BE2C (cell line): ENCODE measurements at regions not wholly inside any gene's neighbourhood (a gene's known extent, or its start where the extent isn't known, plus 50 kb on each side); places are given as distances from the start of the nearest gene placed in this dataset.

Experiments
- DNase-seq: peaks from one replicate; pipeline ENCODE4 v3.0.0-alpha.2; 2020
- H3K27me3 ChIP-seq: fragments of 250-450 bp; sonication (Bioruptor Pico); 2 replicates; pipeline ENCODE4 v1.5.1; 2020; ENCODE audit warnings: mild to moderate bottlenecking
- H3K36me3 ChIP-seq: fragments of 250-450 bp; sonication (Bioruptor Pico); 2 replicates; pipeline ENCODE4 v1.5.1; 2020; ENCODE audit warnings: mild to moderate bottlenecking
- H3K4me1 ChIP-seq: fragments of 250-450 bp; sonication (Bioruptor Pico); 2 replicates; pipeline ENCODE4 v1.5.1; 2020
- H3K4me3 ChIP-seq: 2 replicates; pipeline ENCODE4 v1.5.1; 2011; ENCODE audit warnings: low read depth, low read length
- H3K9me3 ChIP-seq: fragments of 250-450 bp; sonication (Bioruptor Pico); 2 replicates; pipeline ENCODE4 v1.5.1; 2020
- CTCF ChIP-seq: IDR thresholded peaks from 2 replicates; pipeline ENCODE4 v1.5.1; 2012; ENCODE audit warnings: mild to moderate bottlenecking, low read depth, low read length

- no peaks in the 10 kb centered on the region for H3K9me3 ChIP-seq
- H3K27me3 ChIP-seq: no peaks in the 10 kb centered on the region
- no peak for DNase-seq
- no peak overlapping the region for H3K4me3 ChIP-seq
- TF ChIP-seq CTCF: no peak
- H3K4me1 ChIP-seq: peaks cover 15% of the 10 kb centered on the region
- H3K36me3 ChIP-seq: no peaks in the 10 kb centered on the region
Measured at GRCh38 chr14:104392396-104393198, 187.0 kb upstream of the C14orf180 start.

- Histone ChIP-seq H3K4me3 (no peak overlapping the region), H3K36me3 (no peaks in the 10 kb centered on the region), H3K4me1 (peaks cover 15% of the 10 kb centered on the region), H3K9me3 (no peaks in the 10 kb centered on the region), H3K27me3 (no peaks in the 10 kb centered on the region)
- DNase-seq: peak; percentile 13
- no peak for TF ChIP-seq CTCF
Measured at GRCh38 chr14:104393199-104393897, 186.2 kb upstream of the C14orf180 start.

- Histone ChIP-seq H3K9me3 (no peaks in the 10 kb centered on the region), H3K36me3 (no peaks in the 10 kb centered on the region), H3K4me3 (no peak overlapping the region), H3K27me3 (no peaks in the 10 kb centered on the region), H3K4me1 (peaks cover 15% of the 10 kb centered on the region)
- peak; percentile 87 for DNase-seq
- TF ChIP-seq CTCF: no peak
Measured at GRCh38 chr14:104393898-104394381, 185.6 kb upstream of the C14orf180 start.

- Histone ChIP-seq H3K27me3 (no peaks in the 10 kb centered on the region), H3K9me3 (no peaks in the 10 kb centered on the region)
- DNase-seq: peak; percentile 71
Measured at GRCh38 chr14:104394409-104394851, 185.1 kb upstream of the C14orf180 start.

GRCh38 chr14:104395276-104395675, 184.3 kb upstream of the C14orf180 start:
- no peaks in the 10 kb centered on the region for H3K36me3 ChIP-seq
- no peaks in the 10 kb centered on the region for H3K27me3 ChIP-seq
- no peak for TF ChIP-seq CTCF
- H3K9me3 ChIP-seq: no peaks in the 10 kb centered on the region
- H3K4me3 ChIP-seq: no peak overlapping the region
- DNase-seq: no peak
- H3K4me1 ChIP-seq: peaks cover 15% of the 10 kb centered on the region

More at GRCh38 chr14:104394409-104394851, 185.1 kb upstream of the C14orf180 start:
- Histone ChIP-seq H3K4me3 (no peak overlapping the region), H3K4me1 (peaks cover 15% of the 10 kb centered on the region), H3K36me3 (no peaks in the 10 kb centered on the region)
- TF ChIP-seq CTCF: no peak
